Ishikawa (cell line): ENCODE measurements at regions not wholly inside any gene's neighbourhood (a gene's known extent, or its start where the extent isn't known, plus 50 kb on each side); places are given as distances from the start of the nearest gene placed in this dataset.

Source experiments
- CEBPB ChIP-seq: IDR thresholded peaks from 2 replicates; pipeline ENCODE4 v1.6.1; 2012
- CREB1 ChIP-seq: IDR thresholded peaks from 2 replicates; pipeline ENCODE4 v1.6.1; 2012; ENCODE audit warnings: low read depth
- EGR1 ChIP-seq: IDR thresholded peaks from 2 replicates; pipeline ENCODE4 v1.6.1; 2012
- EP300 ChIP-seq: IDR thresholded peaks from 2 replicates; pipeline ENCODE4 v1.6.1; 2012; ENCODE audit warnings: borderline replicate concordance
- FOXM1 ChIP-seq: IDR thresholded peaks from 2 replicates; pipeline ENCODE4 v1.6.1; 2012; ENCODE audit warnings: low read depth, borderline replicate concordance
- NFIC ChIP-seq: IDR thresholded peaks from 2 replicates; pipeline ENCODE4 v1.6.1; 2012
- RAD21 ChIP-seq: IDR thresholded peaks from 2 replicates; pipeline ENCODE4 v1.6.1; 2012; ENCODE audit warnings: low read depth
- TAF1 ChIP-seq: IDR thresholded peaks from 2 replicates; pipeline ENCODE4 v1.6.1; 2012; ENCODE audit warnings: low read depth, mild to moderate bottlenecking
- TEAD4 ChIP-seq: IDR thresholded peaks from 2 replicates; pipeline ENCODE4 v1.6.1; 2012
- YY1 ChIP-seq: IDR thresholded peaks from 2 replicates; pipeline ENCODE4 v1.6.1; 2012; ENCODE audit warnings: low read depth
- ZBTB7A ChIP-seq: IDR thresholded peaks from 2 replicates; pipeline ENCODE4 v1.6.1; 2012; ENCODE audit warnings: low read depth
- TF ChIP-seq, protein P1 (sequence below): IDR thresholded peaks from 2 replicates; pipeline ENCODE4 v1.6.1; 2012; ENCODE audit warnings: low read depth, mild to moderate bottlenecking
- TF ChIP-seq, protein P2 (sequence below): IDR thresholded peaks from 2 replicates; pipeline ENCODE4 v1.6.1; 2012

DNA sequence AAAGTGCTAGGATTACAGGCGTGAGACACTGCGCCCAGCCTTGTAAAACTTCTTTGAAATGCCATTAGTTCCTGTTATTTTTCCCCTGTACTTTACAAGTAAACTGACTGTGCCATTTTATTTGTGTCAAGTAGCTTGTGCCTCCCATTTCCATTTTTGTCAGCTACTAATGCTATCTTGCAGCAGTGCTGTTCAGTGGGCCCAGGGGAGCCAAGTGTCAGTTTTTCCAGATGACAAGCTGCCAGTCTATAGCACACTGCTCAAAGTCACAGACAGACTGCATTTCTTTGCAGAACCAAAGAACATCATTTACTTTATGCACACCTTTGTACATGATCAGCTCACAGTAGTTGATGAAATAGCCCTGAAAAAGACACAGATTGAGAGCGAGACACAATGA, 901.3 kb upstream of the CDH2 start:
- TF ChIP-seq NFIC (no peak), TAF1 (no peak), YY1 (no peak), EGR1 (no peak), FOXM1 (no peak), EP300 (no peak), CEBPB (no peak), CREB1 (no peak), TEAD4 (no peak), RAD21 (no peak), ZBTB7A (no peak)
- TF ChIP-seq, protein P1, sequence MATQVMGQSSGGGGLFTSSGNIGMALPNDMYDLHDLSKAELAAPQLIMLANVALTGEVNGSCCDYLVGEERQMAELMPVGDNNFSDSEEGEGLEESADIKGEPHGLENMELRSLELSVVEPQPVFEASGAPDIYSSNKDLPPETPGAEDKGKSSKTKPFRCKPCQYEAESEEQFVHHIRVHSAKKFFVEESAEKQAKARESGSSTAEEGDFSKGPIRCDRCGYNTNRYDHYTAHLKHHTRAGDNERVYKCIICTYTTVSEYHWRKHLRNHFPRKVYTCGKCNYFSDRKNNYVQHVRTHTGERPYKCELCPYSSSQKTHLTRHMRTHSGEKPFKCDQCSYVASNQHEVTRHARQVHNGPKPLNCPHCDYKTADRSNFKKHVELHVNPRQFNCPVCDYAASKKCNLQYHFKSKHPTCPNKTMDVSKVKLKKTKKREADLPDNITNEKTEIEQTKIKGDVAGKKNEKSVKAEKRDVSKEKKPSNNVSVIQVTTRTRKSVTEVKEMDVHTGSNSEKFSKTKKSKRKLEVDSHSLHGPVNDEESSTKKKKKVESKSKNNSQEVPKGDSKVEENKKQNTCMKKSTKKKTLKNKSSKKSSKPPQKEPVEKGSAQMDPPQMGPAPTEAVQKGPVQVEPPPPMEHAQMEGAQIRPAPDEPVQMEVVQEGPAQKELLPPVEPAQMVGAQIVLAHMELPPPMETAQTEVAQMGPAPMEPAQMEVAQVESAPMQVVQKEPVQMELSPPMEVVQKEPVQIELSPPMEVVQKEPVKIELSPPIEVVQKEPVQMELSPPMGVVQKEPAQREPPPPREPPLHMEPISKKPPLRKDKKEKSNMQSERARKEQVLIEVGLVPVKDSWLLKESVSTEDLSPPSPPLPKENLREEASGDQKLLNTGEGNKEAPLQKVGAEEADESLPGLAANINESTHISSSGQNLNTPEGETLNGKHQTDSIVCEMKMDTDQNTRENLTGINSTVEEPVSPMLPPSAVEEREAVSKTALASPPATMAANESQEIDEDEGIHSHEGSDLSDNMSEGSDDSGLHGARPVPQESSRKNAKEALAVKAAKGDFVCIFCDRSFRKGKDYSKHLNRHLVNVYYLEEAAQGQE = no peak
- TF ChIP-seq, protein P2, sequence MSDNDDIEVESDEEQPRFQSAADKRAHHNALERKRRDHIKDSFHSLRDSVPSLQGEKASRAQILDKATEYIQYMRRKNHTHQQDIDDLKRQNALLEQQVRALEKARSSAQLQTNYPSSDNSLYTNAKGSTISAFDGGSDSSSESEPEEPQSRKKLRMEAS = no peak
